ENCODE measurements at regions not wholly inside any gene's neighbourhood (a gene's known extent, or its start where the extent isn't known, plus 50 kb on each side); places are given as distances from the start of the nearest gene placed in this dataset.

DNA sequence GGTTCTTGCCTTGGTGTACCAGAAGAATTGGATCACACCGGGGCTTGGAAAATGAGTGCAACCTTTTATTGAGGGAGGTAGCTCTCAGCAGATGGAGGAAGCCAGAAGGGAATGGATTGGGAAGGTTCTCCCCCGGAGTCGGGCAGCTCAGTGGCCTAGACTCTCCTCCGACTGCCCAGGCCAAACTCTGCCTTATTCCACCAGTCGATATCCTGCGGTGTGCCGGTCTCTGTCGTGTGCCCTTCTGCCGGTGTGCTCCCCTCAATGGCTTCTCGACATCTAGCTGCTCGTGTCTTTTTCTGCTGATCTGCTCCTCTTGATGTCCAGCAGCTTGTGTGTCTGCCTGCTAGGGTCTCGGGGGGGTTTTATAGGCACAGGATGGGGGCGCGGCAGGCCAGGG lies 87.4 kb upstream of the CCL21 start:
- H3K27ac ChIP-seq (ENCODE audit: insufficient read length, low read depth, low read length): no peak overlapping the region

More for the DNA sequence above, 87.4 kb upstream of the CCL21 start:
- Histone ChIP-seq H4K91ac (ENCODE audit: insufficient read length, low read depth, low read length) (no peak overlapping the region), H3K4ac (ENCODE audit: low read depth, low read length) (no peak overlapping the region), H3K9ac (ENCODE audit: extremely low read depth, insufficient read length, low read length) (no peak overlapping the region), H2BK20ac (ENCODE audit: low read depth, low read length, poor library complexity, severe bottlenecking) (no peak overlapping the region), H3T11ph (ENCODE audit: low read length) (no peak overlapping the region), H2BK120ac (ENCODE audit: low read depth, low read length, poor library complexity, severe bottlenecking) (no peak overlapping the region), H2AFZ (ENCODE audit: low read length) (no peak overlapping the region), H3K4me1 (ENCODE audit: insufficient read depth, low read length) (no peaks in the 10 kb centered on the region), H3K23me2 (ENCODE audit: insufficient read length, low read depth, low read length, poor library complexity, severe bottlenecking) (no peaks in the 10 kb centered on the region), H3K23ac (ENCODE audit: insufficient read length, low read depth, low read length) (no peak overlapping the region), H3K4me2 (ENCODE audit: insufficient read depth, insufficient read length, low read length) (peak overlapping the region; percentile 2), H3K18ac (ENCODE audit: insufficient read length, low read depth, low read length) (no peak overlapping the region), H3K79me2 (ENCODE audit: insufficient read depth, low read length) (no peaks in the 10 kb centered on the region), H3K14ac (ENCODE audit: insufficient read depth, low read length) (no peak overlapping the region), H2BK12ac (ENCODE audit: insufficient read length, low read depth, low read length) (no peak overlapping the region), H3K9me3 (ENCODE audit: control insufficient read depth, low read depth, low read length) (no peaks in the 10 kb centered on the region), H3K56ac (ENCODE audit: insufficient read length, low read depth, low read length) (no peak overlapping the region), H2BK15ac (ENCODE audit: low read depth, low read length) (no peak overlapping the region), H3K27me3 (ENCODE audit: insufficient read depth, low read length) (no peaks in the 10 kb centered on the region), H4K8ac (replicated peaks; ENCODE audit: insufficient read length, low read depth, low read length) (no peak overlapping the region), H4K5ac (ENCODE audit: insufficient read length, low read depth, low read length) (no peak overlapping the region), H2BK5ac (ENCODE audit: insufficient read length, low read length) (no peak overlapping the region), H3K79me1 (ENCODE audit: insufficient read depth, low read depth, low read length, poor library complexity, severe bottlenecking) (no peaks in the 10 kb centered on the region), H4K20me1 (ENCODE audit: control insufficient read depth, insufficient read depth, insufficient read length) (no peaks in the 10 kb centered on the region), H2AK5ac (ENCODE audit: insufficient read length, low read length) (no peak overlapping the region)
- no peaks in the 10 kb centered on the region; a peak in 1 of 5 replicates for H3K9me3 Mint-ChIP-seq
- no peak overlapping the region for H3K27ac Mint-ChIP-seq
- DNase-seq: no peak
- H3K4me3 Mint-ChIP-seq: no peak overlapping the region
- TF ChIP-seq, protein P1, sequence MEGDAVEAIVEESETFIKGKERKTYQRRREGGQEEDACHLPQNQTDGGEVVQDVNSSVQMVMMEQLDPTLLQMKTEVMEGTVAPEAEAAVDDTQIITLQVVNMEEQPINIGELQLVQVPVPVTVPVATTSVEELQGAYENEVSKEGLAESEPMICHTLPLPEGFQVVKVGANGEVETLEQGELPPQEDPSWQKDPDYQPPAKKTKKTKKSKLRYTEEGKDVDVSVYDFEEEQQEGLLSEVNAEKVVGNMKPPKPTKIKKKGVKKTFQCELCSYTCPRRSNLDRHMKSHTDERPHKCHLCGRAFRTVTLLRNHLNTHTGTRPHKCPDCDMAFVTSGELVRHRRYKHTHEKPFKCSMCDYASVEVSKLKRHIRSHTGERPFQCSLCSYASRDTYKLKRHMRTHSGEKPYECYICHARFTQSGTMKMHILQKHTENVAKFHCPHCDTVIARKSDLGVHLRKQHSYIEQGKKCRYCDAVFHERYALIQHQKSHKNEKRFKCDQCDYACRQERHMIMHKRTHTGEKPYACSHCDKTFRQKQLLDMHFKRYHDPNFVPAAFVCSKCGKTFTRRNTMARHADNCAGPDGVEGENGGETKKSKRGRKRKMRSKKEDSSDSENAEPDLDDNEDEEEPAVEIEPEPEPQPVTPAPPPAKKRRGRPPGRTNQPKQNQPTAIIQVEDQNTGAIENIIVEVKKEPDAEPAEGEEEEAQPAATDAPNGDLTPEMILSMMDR (conservative IDR thresholded peaks at IDR 0.05): no peak
- H3K27me3 Mint-ChIP-seq (ENCODE audit: low read depth): peaks cover 24% of the 10 kb centered on the region
- H3K4me1 Mint-ChIP-seq: peaks cover 11 to 12% of the 10 kb centered on the region in 2 experiments
- no peaks in the 10 kb centered on the region for H3K36me3 Mint-ChIP-seq (ENCODE audit: insufficient read depth in 1 of 3, low read depth in 3 of 3)
- no CpG with 5 or more reads among the region's 14 CpGs for WGBS (ENCODE audit: extremely low coverage, insufficient read length, low lambda C conversion rate)

All from H9 (cell line).